A673 (cell line): ENCODE measurements at regions not wholly inside any gene's neighbourhood (a gene's known extent, or its start where the extent isn't known, plus 50 kb on each side); places are given as distances from the start of the nearest gene placed in this dataset.

ENCODE experiments used
- EZH2 ChIP-seq: fragments of 200-600 bp; sonication (generic); IDR thresholded peaks from 2 replicates; pipeline ENCODE4 v1.6.1; 2017; ENCODE audit warnings: borderline replicate concordance, low read depth, mild to moderate bottlenecking, mixed read lengths, antibody characterized with exemption, low read length; ENCODE audit not compliant: poor library complexity, severe bottlenecking
- TF ChIP-seq, protein P1 (sequence below): fragments of 300-800, 200-600 bp; sonication (generic); conservative IDR thresholded peaks from 2 replicates; pipeline ENCODE4 v1.5.1; 2017; ENCODE audit warnings: low read depth, mild to moderate bottlenecking, antibody characterized with exemption, low read length, moderate library complexity, mixed read lengths

DNA sequence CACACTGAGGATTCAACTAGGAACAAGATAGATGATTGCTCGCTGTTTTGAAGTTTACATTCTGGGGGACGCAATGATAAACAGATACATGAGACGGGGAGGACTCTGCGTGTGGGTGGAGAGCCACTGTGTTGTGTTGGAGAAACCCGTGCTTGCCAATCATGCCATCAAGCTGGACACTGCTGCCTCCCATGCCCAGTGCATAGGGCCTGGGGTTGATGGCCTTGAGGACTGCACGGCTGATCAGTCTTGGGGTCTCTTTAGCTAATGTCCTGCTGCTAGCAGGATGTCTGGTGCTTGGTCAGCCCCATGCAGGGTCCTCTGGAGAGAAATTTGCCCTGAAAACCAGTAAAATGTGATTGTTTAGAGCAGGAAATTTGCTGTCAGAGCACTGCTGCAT is 221.2 kb upstream of the B3GAT1 start:
- TF ChIP-seq, protein P1, sequence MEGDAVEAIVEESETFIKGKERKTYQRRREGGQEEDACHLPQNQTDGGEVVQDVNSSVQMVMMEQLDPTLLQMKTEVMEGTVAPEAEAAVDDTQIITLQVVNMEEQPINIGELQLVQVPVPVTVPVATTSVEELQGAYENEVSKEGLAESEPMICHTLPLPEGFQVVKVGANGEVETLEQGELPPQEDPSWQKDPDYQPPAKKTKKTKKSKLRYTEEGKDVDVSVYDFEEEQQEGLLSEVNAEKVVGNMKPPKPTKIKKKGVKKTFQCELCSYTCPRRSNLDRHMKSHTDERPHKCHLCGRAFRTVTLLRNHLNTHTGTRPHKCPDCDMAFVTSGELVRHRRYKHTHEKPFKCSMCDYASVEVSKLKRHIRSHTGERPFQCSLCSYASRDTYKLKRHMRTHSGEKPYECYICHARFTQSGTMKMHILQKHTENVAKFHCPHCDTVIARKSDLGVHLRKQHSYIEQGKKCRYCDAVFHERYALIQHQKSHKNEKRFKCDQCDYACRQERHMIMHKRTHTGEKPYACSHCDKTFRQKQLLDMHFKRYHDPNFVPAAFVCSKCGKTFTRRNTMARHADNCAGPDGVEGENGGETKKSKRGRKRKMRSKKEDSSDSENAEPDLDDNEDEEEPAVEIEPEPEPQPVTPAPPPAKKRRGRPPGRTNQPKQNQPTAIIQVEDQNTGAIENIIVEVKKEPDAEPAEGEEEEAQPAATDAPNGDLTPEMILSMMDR = no peak
- no peak for TF ChIP-seq EZH2
